H1 (cell line): ENCODE measurements at regions not wholly inside any gene's neighbourhood (a gene's known extent, or its start where the extent isn't known, plus 50 kb on each side); places are given as distances from the start of the nearest gene placed in this dataset.

Experiments used
- CTCF ChIA-PET: fragments of 300-600 bp; sonication (Branson Sonifier 250); formaldehyde crosslinking; loops from one replicate; lab custom pipeline; 2021; ENCODE audit not compliant: partially characterized antibody; lab: Charles Lee
- POLR2A ChIA-PET: fragments of 300-600 bp; sonication (Branson Sonifier 250); formaldehyde crosslinking; loops from one replicate; lab custom pipeline; 2021; ENCODE audit warnings: inconsistent platforms; ENCODE audit not compliant: partially characterized antibody; lab: Charles Lee
- DNase-seq, 2 experiments: peaks; one replicate each; pipeline versions ENCODE4 v3.0.0 to v3.0.0-alpha.2; 2010 to 2022; ENCODE audit warnings: low spot score in 2 of 2, low read depth in 1 of 2, mixed read lengths in 1 of 2
- FAIRE-seq: peaks from 2 replicates; lab custom pipeline; 2011; peaks lifted over from hg19 to GRCh38; lab: Jason Lieb, UNC
- H2AFZ ChIP-seq: 2 replicates; pipeline ENCODE4 v1.8.1; 2012; ENCODE audit warnings: low read length, inconsistent platforms
- H2AK5ac ChIP-seq: 2 replicates; pipeline ENCODE4 v1.6.1; 2013; ENCODE audit warnings: low read depth, low read length
- H2BK120ac ChIP-seq: replicated peaks from 2 replicates; pipeline ENCODE3; 2013; ENCODE audit warnings: low read depth, low read length, inconsistent platforms
- H2BK12ac ChIP-seq: 2 replicates; pipeline ENCODE4 v1.6.1; 2013; ENCODE audit warnings: low read depth, low read length
- H2BK15ac ChIP-seq: 2 replicates; pipeline ENCODE4 v1.6.1; 2013; ENCODE audit warnings: low read length
- H2BK20ac ChIP-seq: 2 replicates; pipeline ENCODE4 v1.6.1; 2013; ENCODE audit warnings: low read length
- H2BK5ac ChIP-seq: 2 replicates; pipeline ENCODE4 v1.6.1; 2013; ENCODE audit warnings: low read depth, low read length
- H3K14ac ChIP-seq: 2 replicates; pipeline ENCODE4 v1.6.1; 2013; ENCODE audit warnings: inconsistent platforms; ENCODE audit not compliant: insufficient read length
- H3K18ac ChIP-seq: 2 replicates; pipeline ENCODE4 v1.6.1; 2013; ENCODE audit warnings: low read length; ENCODE audit errors: extremely low read depth
- H3K23ac ChIP-seq: 2 replicates; pipeline ENCODE4 v1.6.1; 2013; ENCODE audit warnings: inconsistent platforms; ENCODE audit not compliant: insufficient read length
- H3K23me2 ChIP-seq: 2 replicates; pipeline ENCODE4 v1.6.1; 2013; ENCODE audit warnings: low read depth, low read length
- H3K27ac ChIP-seq: 2 replicates; pipeline ENCODE4 v1.6.1; 2011; ENCODE audit warnings: low read depth, low read length, inconsistent platforms
- H3K27me3 ChIP-seq, 4 experiments: replicated peaks in 1 of 4; 1 replicate in 1 of 4; 2 replicates in 3 of 4; pipeline versions ENCODE4 v1.6.1 to v1.8.1; 2011 to 2013; ENCODE audit warnings: low read length in 3 of 4, mild to moderate bottlenecking in 3 of 4, inconsistent platforms in 2 of 4, mixed read lengths in 2 of 4, moderate library complexity in 1 of 4; ENCODE audit not compliant: control insufficient read depth in 3 of 4, insufficient read depth in 3 of 4; ENCODE audit errors: extremely low read depth in 1 of 4
- H3K36me3 ChIP-seq, 4 experiments: 2 replicates each; pipeline versions ENCODE4 v1.6.1 to v1.8.1; 2011 to 2013; ENCODE audit warnings: mild to moderate bottlenecking in 4 of 4, low read length in 3 of 4, moderate library complexity in 2 of 4, control low read depth in 1 of 4, inconsistent platforms in 1 of 4; ENCODE audit not compliant: insufficient read depth in 4 of 4, control insufficient read depth in 2 of 4
- H3K4ac ChIP-seq: replicated peaks from 2 replicates; pipeline ENCODE3; 2013; ENCODE audit warnings: low read length, low read depth, mixed read lengths, inconsistent platforms; ENCODE audit not compliant: insufficient read length
- H3K4me1 ChIP-seq, 4 experiments: replicated peaks in 1 of 4; 1 replicate in 1 of 4; 2 replicates in 3 of 4; pipeline versions ENCODE4 v1.6.1 to v1.8.1; 2011 to 2013; ENCODE audit warnings: low read length in 3 of 4, inconsistent platforms in 2 of 4, mixed read lengths in 1 of 4; ENCODE audit not compliant: insufficient read depth in 4 of 4, control insufficient read depth in 3 of 4
- H3K4me2 ChIP-seq, 2 experiments: 2 replicates each; pipeline versions ENCODE4 v1.6.1 to v1.8.1; 2011 to 2013; ENCODE audit warnings: low read depth in 2 of 2, low read length in 2 of 2, control low read depth in 1 of 2, inconsistent platforms in 1 of 2, mild to moderate bottlenecking in 1 of 2; ENCODE audit not compliant: insufficient read depth in 1 of 2
- H3K4me3 ChIP-seq, 4 experiments: fragments of 200-600, 300-600 bp in 1 of 4; sonication (generic), shearing (Covaris generic), sonication (Bioruptor Twin) in 1 of 4; 2 replicates each; pipeline versions ENCODE4 v1.5.1 to v1.8.1; 2011 to 2016; ENCODE audit warnings: low read length in 4 of 4, low read depth in 3 of 4, control low read depth in 2 of 4, inconsistent platforms in 2 of 4, mild to moderate bottlenecking in 2 of 4, mixed read lengths in 1 of 4, moderate library complexity in 1 of 4; ENCODE audit not compliant: insufficient read depth in 2 of 4; ENCODE audit errors: extremely low read depth in 1 of 4
- H3K56ac ChIP-seq: replicated peaks from 2 replicates; pipeline ENCODE3; 2013; ENCODE audit warnings: low read depth, mild to moderate bottlenecking, mixed read lengths, low read length, inconsistent platforms; ENCODE audit not compliant: insufficient read length
- H3K79me1 ChIP-seq: 2 replicates; pipeline ENCODE4 v1.6.1; 2013; ENCODE audit warnings: low read depth, low read length, control low read depth
- H3K79me2 ChIP-seq, 2 experiments: 2 replicates each; pipeline versions ENCODE4 v1.6.1 to v1.8.1; 2012 to 2013; ENCODE audit warnings: low read length in 2 of 2, mild to moderate bottlenecking in 2 of 2, inconsistent platforms in 1 of 2; ENCODE audit not compliant: insufficient read depth in 2 of 2, control insufficient read depth in 1 of 2
- H3K9ac ChIP-seq, 4 experiments: replicated peaks in 1 of 4; 1 replicate in 1 of 4; 2 replicates in 3 of 4; pipeline versions ENCODE4 v1.6.1 to v1.8.1; 2011 to 2013; ENCODE audit warnings: low read depth in 3 of 4, low read length in 3 of 4, control low read depth in 2 of 4, mild to moderate bottlenecking in 2 of 4, moderate library complexity in 2 of 4, inconsistent platforms in 1 of 4; ENCODE audit errors: extremely low read depth in 1 of 4
- H3K9me3 ChIP-seq, 2 experiments: 2 replicates each; pipeline versions ENCODE4 v1.6.1 to v1.8.1; 2012 to 2013; ENCODE audit warnings: mild to moderate bottlenecking in 2 of 2, moderate library complexity in 2 of 2, control low read depth in 1 of 2, inconsistent platforms in 1 of 2, low read depth in 1 of 2, low read length in 1 of 2, mixed read lengths in 1 of 2; ENCODE audit not compliant: insufficient read depth in 2 of 2
- H4K20me1 ChIP-seq, 2 experiments: replicated peaks in 1 of 2; 2 replicates each; pipeline versions ENCODE3 to v1.8.1; 2011 to 2013; ENCODE audit warnings: inconsistent platforms in 2 of 2, low read length in 2 of 2, mild to moderate bottlenecking in 1 of 2; ENCODE audit not compliant: insufficient read depth in 2 of 2, control insufficient read depth in 1 of 2
- H4K5ac ChIP-seq: 2 replicates; pipeline ENCODE4 v1.6.1; 2013; ENCODE audit warnings: low read length, low read depth, mixed read lengths, inconsistent platforms; ENCODE audit not compliant: insufficient read length
- H4K8ac ChIP-seq: 2 replicates; pipeline ENCODE4 v1.8.0; 2013; ENCODE audit warnings: mild to moderate bottlenecking, moderate library complexity, low read length, inconsistent platforms; ENCODE audit not compliant: insufficient read depth; ENCODE audit errors: extremely low read depth
- H4K91ac ChIP-seq: replicated peaks from 2 replicates; pipeline ENCODE3; 2013; ENCODE audit warnings: low read length, mixed read lengths, inconsistent platforms; ENCODE audit not compliant: insufficient read length
- BRCA1 ChIP-seq: IDR thresholded peaks from 2 replicates; pipeline ENCODE4 v1.6.1; 2012; ENCODE audit warnings: low read depth, low read length, improper control_type of control experiment
- GABPA ChIP-seq: IDR thresholded peaks from 2 replicates; pipeline ENCODE4 v1.6.1; 2011; ENCODE audit warnings: mild to moderate bottlenecking, low read length, moderate library complexity, borderline replicate concordance; ENCODE audit not compliant: insufficient read depth
- KDM1A ChIP-seq: fragments of 200-600, 300-600 bp; sonication (generic); IDR thresholded peaks from 2 replicates; pipeline ENCODE4 v1.7.1; 2016; ENCODE audit warnings: mild to moderate bottlenecking, low read length, borderline replicate concordance
- SIN3A ChIP-seq, 2 experiments: IDR thresholded peaks in 1 of 2; conservative IDR thresholded peaks in 1 of 2; 2 replicates each; pipeline ENCODE4 v1.6.1; 2011 to 2012; ENCODE audit warnings: low read length in 2 of 2, improper control_type of control experiment in 1 of 2, low read depth in 1 of 2, mild to moderate bottlenecking in 1 of 2
- SUZ12 ChIP-seq: fragments of 200-600 bp; sonication (generic); IDR thresholded peaks from 2 replicates; pipeline ENCODE4 v1.6.1; 2012; ENCODE audit warnings: mild to moderate bottlenecking, inconsistent platforms, low read length, moderate library complexity, mixed read lengths
- TBP ChIP-seq: IDR thresholded peaks from 2 replicates; pipeline ENCODE4 v1.6.1; 2011; ENCODE audit warnings: low read depth, low read length, improper control_type of control experiment
- WGBS, 2 experiments: shearing (Covaris generic) in 1 of 2; methylation state at CpG; one replicate each; pipeline versions ENCODE4 v1.1.6 to v1.1.7; 2013 to 2015; ENCODE audit warnings: low lambda C conversion rate in 2 of 2, mixed read lengths in 2 of 2, inconsistent platforms in 1 of 2, low coverage in 1 of 2, missing lambda C conversion rate in 1 of 2; ENCODE audit not compliant: insufficient replicate concordance in 2 of 2, insufficient coverage in 1 of 2, insufficient read length in 1 of 2; ENCODE audit errors: extremely low coverage in 1 of 2, missing lambda C conversion rate in 1 of 2; 5-methylcytosine and 5-hydroxymethylcytosine counted together

DNA sequence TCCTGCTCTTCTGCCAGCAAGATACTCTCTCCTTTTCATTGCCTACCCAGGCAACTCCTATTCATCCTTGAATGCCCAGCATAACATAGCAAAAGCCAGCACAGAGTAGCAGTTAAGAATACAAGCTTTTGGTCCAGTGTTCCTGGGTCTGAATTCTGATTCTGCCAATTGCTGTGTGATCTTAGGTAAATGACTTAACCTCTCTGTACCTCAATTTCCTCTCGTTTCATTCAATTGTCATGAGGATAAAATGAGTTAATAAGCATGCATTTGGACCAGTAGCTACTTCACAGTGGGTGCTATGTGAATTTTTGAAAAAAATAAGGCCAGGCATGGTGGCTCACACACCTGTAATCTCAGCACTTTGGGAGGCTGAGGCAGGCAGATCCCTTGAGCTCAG is 346.0 kb downstream of the BUD13 start:
- TF ChIP-seq SUZ12 = no peak
- peak; percentile 34; the same call in 1 of the 2 replicates for TF ChIP-seq KDM1A
- TF ChIP-seq GABPA = no peak
- TF ChIP-seq TBP = no peak
- TF ChIP-seq BRCA1 = no peak
- no peak for TF ChIP-seq SIN3A (conservative IDR thresholded peaks at IDR 0.05 in 1 of 2, IDR thresholded peaks at IDR 0.05 in 1 of 2; ENCODE audit: low read depth in 1 of 2, low read length in 2 of 2)
- Histone ChIP-seq H2BK20ac (no peak overlapping the region), H3K79me1 (no peaks in the 10 kb centered on the region; the same call in 1 of the 2 replicates), H3K23ac (no peak overlapping the region), H3K4ac (no peak overlapping the region), H3K9me3 (no peaks in the 10 kb centered on the region), H3K9ac (no peak overlapping the region), H3K4me2 (no peak overlapping the region), H3K18ac (no peak overlapping the region), H2BK120ac (no peak overlapping the region), H3K27me3 (no peaks in the 10 kb centered on the region), H2AFZ (no peak overlapping the region), H3K14ac (no peak overlapping the region), H3K79me2 (0 out of 4 replicates have a peak, but pooled peaks cover 0 to 4% of the 10 kb centered on the region in 2 experiments), H4K91ac (no peak overlapping the region), H3K4me1 (peaks cover 2 to 14% (median 5%) of the 10 kb centered on the region in 4 experiments; a peak in 6 of 7 replicates), H3K4me3 (no peak overlapping the region), H3K56ac (no peak overlapping the region), H2BK12ac (no peak overlapping the region), H4K20me1 (no peaks in the 10 kb centered on the region), H3K23me2 (no peaks in the 10 kb centered on the region), H4K8ac (no peak overlapping the region), H3K36me3 (no peaks in the 10 kb centered on the region), H3K27ac (no peak overlapping the region), H2AK5ac (no peak overlapping the region), H4K5ac (no peak overlapping the region), H2BK5ac (no peak overlapping the region), H2BK15ac (no peak overlapping the region)
- ChIA-PET POLR2A (interaction anchor here (2.3 kb wide), 1 partner anchor 19 kb away, joined by 9 read pairs; no protein-coding TSS in a partner anchor), CTCF (interaction anchor here (0.6 to 3.2 kb wide), 9 partner anchors 11 to 202 kb away, joined by 3 to 18 read pairs (median 4); no protein-coding TSS in a partner anchor)
- no peak for DNase-seq
- WGBS, 2 experiments = 81% methylated on average over 1 of the region's 1 CpG; no CpG with 5 or more reads in 1 of the 2 experiments
- no peak for FAIRE-seq
